GM19328 (cell line): ENCODE measurements at regions not wholly inside any gene's neighbourhood (a gene's known extent, or its start where the extent isn't known, plus 50 kb on each side); places are given as distances from the start of the nearest gene placed in this dataset.

Experiments
- ATAC-seq: cut with Tn5 transposase; IDR thresholded peaks from one replicate; pipeline ENCODE4 v1.9.1; 2021; ENCODE audit warnings: mild to moderate bottlenecking, moderate library complexity; ENCODE audit not compliant: unreplicated experiment

- ATAC-seq = no peak
These were observed 664.5 kb upstream of the SALL1 start for GRCh38 chr16:51815523-51815922.

- no peak for ATAC-seq
These were observed 663.5 kb upstream of the SALL1 start for GRCh38 chr16:51814617-51815016.

GRCh38 chr16:51813609-51814008 is 662.5 kb upstream of the SALL1 start:
- ATAC-seq = no peak

- ATAC-seq = no peak
These were observed 661.9 kb upstream of the SALL1 start for GRCh38 chr16:51812945-51813344.

GRCh38 chr16:51807551-51807950 is 656.5 kb upstream of the SALL1 start:
- ATAC-seq = no peak

GRCh38 chr16:51801635-51802034 is 650.6 kb upstream of the SALL1 start:
- ATAC-seq = no peak

- no peak for ATAC-seq
These were observed 646.7 kb upstream of the SALL1 start for GRCh38 chr16:51797669-51798259.

GRCh38 chr16:51779240-51779639 is 628.2 kb upstream of the SALL1 start:
- ATAC-seq = no peak

- ATAC-seq = no peak
These were observed 622.2 kb upstream of the SALL1 start for GRCh38 chr16:51773071-51773890.

- ATAC-seq = no peak
These were observed 615.7 kb upstream of the SALL1 start for GRCh38 chr16:51766739-51767138.

- no peak for ATAC-seq
These were observed 612.1 kb upstream of the SALL1 start for GRCh38 chr16:51763072-51763661.

GRCh38 chr16:51762081-51762996 is 611.3 kb upstream of the SALL1 start:
- ATAC-seq = peak; percentile 86

GRCh38 chr16:51761001-51761400 is 609.9 kb upstream of the SALL1 start:
- no peak for ATAC-seq

- no peak for ATAC-seq
These were observed 608.9 kb upstream of the SALL1 start for GRCh38 chr16:51759999-51760398.

- no peak for ATAC-seq
These were observed 608.3 kb upstream of the SALL1 start for GRCh38 chr16:51759329-51759728.

- ATAC-seq = no peak
These were observed 606.9 kb upstream of the SALL1 start for GRCh38 chr16:51757921-51758479.

GRCh38 chr16:51757505-51757904 is 606.4 kb upstream of the SALL1 start:
- ATAC-seq = no peak

- ATAC-seq = no peak
These were observed 606.0 kb upstream of the SALL1 start for GRCh38 chr16:51757124-51757470.

GRCh38 chr16:51756447-51757123 is 605.5 kb upstream of the SALL1 start:
- ATAC-seq = no peak

GRCh38 chr16:51755577-51756355 is 604.7 kb upstream of the SALL1 start:
- ATAC-seq = no peak
